GM23338 (cell line): ENCODE measurements at regions not wholly inside any gene's neighbourhood (a gene's known extent, or its start where the extent isn't known, plus 50 kb on each side); places are given as distances from the start of the nearest gene placed in this dataset.

Experiments
- ATAC-seq: fragments of 200-7000 bp; cut with Tn5 transposase; 3 replicates; pipeline ENCODE4 v1.9.1; 2020
- DNase-seq: peaks from one replicate; pipeline ENCODE4 v3.0.0-alpha.2; 2015; ENCODE audit warnings: low spot score
- H2AFZ ChIP-seq: fragments of 200-600 bp; sonication (generic); 2 replicates; pipeline ENCODE4 v1.8.0; 2016; ENCODE audit warnings: antibody characterized with exemption, mild to moderate bottlenecking, moderate library complexity
- H3F3A ChIP-seq: fragments of 200-600 bp; sonication (generic); replicated peaks from 2 replicates; pipeline ENCODE4 v1.8.0; 2017; ENCODE audit warnings: antibody characterized with exemption, mixed run types, low read depth
- H3K27ac ChIP-seq: fragments of 200-600 bp; sonication (generic); 2 replicates; pipeline ENCODE4 v1.6.1; 2016; ENCODE audit warnings: low read depth
- H3K27me3 ChIP-seq: fragments of 200-600 bp; sonication (generic); 2 replicates; pipeline ENCODE4 v1.8.0; 2016; ENCODE audit warnings: mild to moderate bottlenecking, mixed run types, moderate library complexity; ENCODE audit not compliant: insufficient read depth
- H3K36me3 ChIP-seq: fragments of 200-600 bp; sonication (generic); 2 replicates; pipeline ENCODE4 v1.8.0; 2016; ENCODE audit warnings: mild to moderate bottlenecking; ENCODE audit not compliant: insufficient read depth
- H3K4me1 ChIP-seq: fragments of 200-600 bp; sonication (generic); 2 replicates; pipeline ENCODE4 v1.8.0; 2016; ENCODE audit warnings: mild to moderate bottlenecking, moderate library complexity; ENCODE audit not compliant: insufficient read depth
- H3K4me2 ChIP-seq: fragments of 200-600 bp; sonication (generic); 2 replicates; pipeline ENCODE4 v1.7.1; 2017; ENCODE audit warnings: mixed run types
- H3K4me3 ChIP-seq: fragments of 200-600 bp; sonication (generic); 2 replicates; pipeline ENCODE4 v1.6.1; 2016; ENCODE audit warnings: mixed run types
- H3K79me2 ChIP-seq: fragments of 200-600 bp; sonication (generic); replicated peaks from 2 replicates; pipeline ENCODE4 v1.8.0; 2017; ENCODE audit warnings: mild to moderate bottlenecking; ENCODE audit not compliant: insufficient read depth
- H3K9me2 ChIP-seq: fragments of 200-600 bp; sonication (generic); 2 replicates; pipeline ENCODE4 v1.8.0; 2017; ENCODE audit not compliant: insufficient read depth
- H4K20me1 ChIP-seq: fragments of 200-600 bp; sonication (generic); replicated peaks from 2 replicates; pipeline ENCODE4 v1.8.0; 2017; ENCODE audit warnings: mild to moderate bottlenecking; ENCODE audit not compliant: insufficient read depth
- H3K27ac Mint-ChIP-seq: 2 replicates; pipeline ENCODE4 v1.8.0; 2020; ENCODE audit warnings: inconsistent platforms, mild to moderate bottlenecking, moderate library complexity, mixed read lengths
- H3K27me3 Mint-ChIP-seq: 3 replicates; pipeline ENCODE4 v1.8.0; 2022; ENCODE audit warnings: low read depth, mild to moderate bottlenecking, moderate library complexity, mixed read lengths, inconsistent platforms; ENCODE audit not compliant: insufficient read depth, poor library complexity
- H3K36me3 Mint-ChIP-seq: 3 replicates; pipeline ENCODE4 v1.8.0; 2021; ENCODE audit warnings: low read depth, mild to moderate bottlenecking, inconsistent platforms, moderate library complexity, mixed read lengths
- H3K4me1 Mint-ChIP-seq: 3 replicates; pipeline ENCODE4 v1.8.0; 2020; ENCODE audit warnings: mild to moderate bottlenecking, inconsistent platforms, mixed read lengths
- H3K4me3 Mint-ChIP-seq: 3 replicates; pipeline ENCODE4 v1.8.0; 2021; ENCODE audit warnings: moderate library complexity, mild to moderate bottlenecking, inconsistent platforms, mixed read lengths
- H3K9me3 Mint-ChIP-seq: 3 replicates; pipeline ENCODE4 v1.8.0; 2020; ENCODE audit warnings: moderate library complexity, mild to moderate bottlenecking, inconsistent platforms, mixed read lengths
- EZH2 ChIP-seq: fragments of 200-600 bp; sonication (generic); IDR thresholded peaks from one replicate; pipeline ENCODE4 v1.8.0; 2017; ENCODE audit warnings: antibody characterized with exemption, mild to moderate bottlenecking, low read depth; ENCODE audit not compliant: unreplicated experiment
- JUNB ChIP-seq: IDR thresholded peaks from one replicate; pipeline ENCODE4 v1.6.1; 2016; ENCODE audit warnings: antibody characterized with exemption; ENCODE audit not compliant: unreplicated experiment
- NANOG ChIP-seq: IDR thresholded peaks from 2 replicates; pipeline ENCODE4 v1.6.1; 2016; ENCODE audit warnings: antibody characterized with exemption, borderline replicate concordance
- POLR2AphosphoS5 ChIP-seq: IDR thresholded peaks from 2 replicates; pipeline ENCODE4 v1.6.1; 2016; ENCODE audit warnings: antibody characterized with exemption, low read depth
- STAT1 ChIP-seq: IDR thresholded peaks from one replicate; pipeline ENCODE4 v1.6.1; 2016; ENCODE audit warnings: antibody characterized with exemption; ENCODE audit not compliant: unreplicated experiment
- ZNF114 ChIP-seq: fragments of 250-450 bp; sonication (Bioruptor Pico); IDR thresholded peaks from 2 replicates; pipeline ENCODE4 v1.5.0; 2020; ENCODE audit warnings: mild to moderate bottlenecking, moderate library complexity
- ZNF331 ChIP-seq: fragments of 250-450 bp; sonication (Bioruptor Pico); IDR thresholded peaks from 2 replicates; pipeline ENCODE4 v1.5.0; 2020; ENCODE audit warnings: low read depth, mild to moderate bottlenecking, moderate library complexity
- TF ChIP-seq, protein P1 (sequence below): fragments of 250-450 bp; sonication (Bioruptor Pico); IDR thresholded peaks from 2 replicates; pipeline ENCODE4 v1.5.0; 2020; ENCODE audit warnings: mild to moderate bottlenecking, moderate library complexity
- TF ChIP-seq, protein P2 (sequence below): IDR thresholded peaks from 2 replicates; pipeline ENCODE4 v1.6.1; 2016; ENCODE audit warnings: antibody characterized with exemption

DNA sequence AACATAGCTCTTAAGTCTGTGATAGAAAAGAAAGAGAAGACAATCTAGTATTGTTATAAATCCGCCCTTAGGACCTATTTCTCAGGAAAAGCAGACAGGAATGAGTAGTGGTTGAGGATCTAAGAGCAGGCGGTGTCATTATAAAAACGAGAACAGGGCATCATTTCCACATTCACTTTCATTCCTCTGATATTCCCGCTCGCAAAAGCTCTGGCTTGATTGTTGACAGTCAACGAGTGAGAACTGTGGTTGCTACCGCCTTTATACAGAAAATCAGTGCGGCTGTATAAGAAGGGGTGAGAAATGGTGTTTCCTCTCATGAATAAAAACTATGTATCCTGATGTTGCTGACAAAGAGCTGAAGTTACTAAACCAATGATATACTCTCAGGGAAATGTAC lies 1409.6 kb upstream of the WWC1 start:
- Mint-ChIP-seq H3K27me3 (no peaks in the 10 kb centered on the region), H3K4me3 (no peak overlapping the region; the same call in 2 of the 3 replicates), H3K27ac (peak overlapping the region; percentile 98), H3K9me3 (no peaks in the 10 kb centered on the region), H3K36me3 (no peaks in the 10 kb centered on the region), H3K4me1 (peaks cover 27% of the 10 kb centered on the region)
- Histone ChIP-seq H3K79me2 (no peaks in the 10 kb centered on the region), H2AFZ (no peak overlapping the region), H3K27ac (peak overlapping the region; percentile 93), H4K20me1 (no peaks in the 10 kb centered on the region), H3K27me3 (no peaks in the 10 kb centered on the region), H3K4me2 (peak overlapping the region; percentile 55; the same call in 1 of the 2 replicates), H3F3A (no peaks in the 10 kb centered on the region), H3K4me1 (peaks cover 20% of the 10 kb centered on the region), H3K36me3 (no peaks in the 10 kb centered on the region), H3K9me2 (no peaks in the 10 kb centered on the region), H3K4me3 (no peak overlapping the region)
- DNase-seq (peak; percentile 3), ATAC-seq (no peak)
- no peak for TF ChIP-seq ZNF114 (CRISPR knock-in tag)
- no peak for TF ChIP-seq POLR2AphosphoS5
- no peak for TF ChIP-seq EZH2
- TF ChIP-seq JUNB: no peak
- TF ChIP-seq STAT1: no peak

DNA sequence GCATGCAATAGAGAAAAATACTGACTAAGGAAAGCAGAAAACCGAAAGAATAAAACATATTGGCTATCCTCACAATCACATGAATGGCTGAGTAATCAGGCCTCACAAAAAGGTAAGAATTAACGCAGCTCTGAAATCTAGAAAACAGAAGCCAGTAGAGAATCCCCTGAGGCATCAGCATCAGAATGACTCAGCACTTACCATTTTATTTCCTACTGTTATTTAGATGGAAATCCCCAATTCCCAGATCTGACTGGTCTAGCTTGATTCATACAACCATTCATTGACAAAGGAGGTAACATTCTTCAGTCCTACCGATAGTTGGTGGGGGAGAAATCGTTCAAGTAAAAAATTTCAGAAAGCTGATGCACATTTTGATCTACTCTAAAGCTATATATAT lies 1408.4 kb upstream of the WWC1 start:
- no peaks in the 10 kb centered on the region for H3F3A ChIP-seq

DNA sequence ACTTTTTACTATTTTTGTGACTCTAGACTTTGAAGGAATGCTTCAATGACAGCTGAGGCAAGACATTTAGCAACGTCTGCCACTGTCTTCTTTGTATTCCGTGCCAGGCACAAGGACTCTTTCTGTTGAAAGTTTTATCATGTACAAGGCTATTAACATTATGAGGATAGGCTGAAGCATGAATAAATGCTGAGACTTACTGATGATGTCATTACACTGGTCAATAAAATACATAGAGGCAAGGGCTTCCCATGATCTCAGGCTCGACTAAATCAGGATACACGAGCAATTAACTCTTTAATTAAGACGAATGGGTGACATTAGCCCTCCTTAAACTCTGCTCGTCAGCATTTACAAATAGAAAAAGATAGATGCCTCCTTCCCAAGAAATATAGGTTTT lies 1393.3 kb upstream of the WWC1 start:
- H3K4me2 ChIP-seq: no peak overlapping the region
- Mint-ChIP-seq H3K36me3 (no peaks in the 10 kb centered on the region), H3K27ac (no peak overlapping the region), H3K27me3 (no peaks in the 10 kb centered on the region), H3K9me3 (no peaks in the 10 kb centered on the region), H3K4me3 (no peak overlapping the region), H3K4me1 (no peaks in the 10 kb centered on the region)
- DNase-seq (no peak), ATAC-seq (no peak)
- H3K4me3 ChIP-seq: no peak overlapping the region
- no peak overlapping the region for H2AFZ ChIP-seq
- H3K27me3 ChIP-seq: no peaks in the 10 kb centered on the region
- H3K9me2 ChIP-seq: no peaks in the 10 kb centered on the region; the same call in 1 of the 2 replicates
- no peaks in the 10 kb centered on the region for H4K20me1 ChIP-seq
- no peak overlapping the region for H3K27ac ChIP-seq
- no peaks in the 10 kb centered on the region for H3K36me3 ChIP-seq
- no peaks in the 10 kb centered on the region for H3K79me2 ChIP-seq
- no peaks in the 10 kb centered on the region for H3K4me1 ChIP-seq
- no peaks in the 10 kb centered on the region for H3F3A ChIP-seq
- TF ChIP-seq NANOG (no peak), POLR2AphosphoS5 (no peak), ZNF331 (no peak), EZH2 (no peak)
- TF ChIP-seq, protein P1, sequence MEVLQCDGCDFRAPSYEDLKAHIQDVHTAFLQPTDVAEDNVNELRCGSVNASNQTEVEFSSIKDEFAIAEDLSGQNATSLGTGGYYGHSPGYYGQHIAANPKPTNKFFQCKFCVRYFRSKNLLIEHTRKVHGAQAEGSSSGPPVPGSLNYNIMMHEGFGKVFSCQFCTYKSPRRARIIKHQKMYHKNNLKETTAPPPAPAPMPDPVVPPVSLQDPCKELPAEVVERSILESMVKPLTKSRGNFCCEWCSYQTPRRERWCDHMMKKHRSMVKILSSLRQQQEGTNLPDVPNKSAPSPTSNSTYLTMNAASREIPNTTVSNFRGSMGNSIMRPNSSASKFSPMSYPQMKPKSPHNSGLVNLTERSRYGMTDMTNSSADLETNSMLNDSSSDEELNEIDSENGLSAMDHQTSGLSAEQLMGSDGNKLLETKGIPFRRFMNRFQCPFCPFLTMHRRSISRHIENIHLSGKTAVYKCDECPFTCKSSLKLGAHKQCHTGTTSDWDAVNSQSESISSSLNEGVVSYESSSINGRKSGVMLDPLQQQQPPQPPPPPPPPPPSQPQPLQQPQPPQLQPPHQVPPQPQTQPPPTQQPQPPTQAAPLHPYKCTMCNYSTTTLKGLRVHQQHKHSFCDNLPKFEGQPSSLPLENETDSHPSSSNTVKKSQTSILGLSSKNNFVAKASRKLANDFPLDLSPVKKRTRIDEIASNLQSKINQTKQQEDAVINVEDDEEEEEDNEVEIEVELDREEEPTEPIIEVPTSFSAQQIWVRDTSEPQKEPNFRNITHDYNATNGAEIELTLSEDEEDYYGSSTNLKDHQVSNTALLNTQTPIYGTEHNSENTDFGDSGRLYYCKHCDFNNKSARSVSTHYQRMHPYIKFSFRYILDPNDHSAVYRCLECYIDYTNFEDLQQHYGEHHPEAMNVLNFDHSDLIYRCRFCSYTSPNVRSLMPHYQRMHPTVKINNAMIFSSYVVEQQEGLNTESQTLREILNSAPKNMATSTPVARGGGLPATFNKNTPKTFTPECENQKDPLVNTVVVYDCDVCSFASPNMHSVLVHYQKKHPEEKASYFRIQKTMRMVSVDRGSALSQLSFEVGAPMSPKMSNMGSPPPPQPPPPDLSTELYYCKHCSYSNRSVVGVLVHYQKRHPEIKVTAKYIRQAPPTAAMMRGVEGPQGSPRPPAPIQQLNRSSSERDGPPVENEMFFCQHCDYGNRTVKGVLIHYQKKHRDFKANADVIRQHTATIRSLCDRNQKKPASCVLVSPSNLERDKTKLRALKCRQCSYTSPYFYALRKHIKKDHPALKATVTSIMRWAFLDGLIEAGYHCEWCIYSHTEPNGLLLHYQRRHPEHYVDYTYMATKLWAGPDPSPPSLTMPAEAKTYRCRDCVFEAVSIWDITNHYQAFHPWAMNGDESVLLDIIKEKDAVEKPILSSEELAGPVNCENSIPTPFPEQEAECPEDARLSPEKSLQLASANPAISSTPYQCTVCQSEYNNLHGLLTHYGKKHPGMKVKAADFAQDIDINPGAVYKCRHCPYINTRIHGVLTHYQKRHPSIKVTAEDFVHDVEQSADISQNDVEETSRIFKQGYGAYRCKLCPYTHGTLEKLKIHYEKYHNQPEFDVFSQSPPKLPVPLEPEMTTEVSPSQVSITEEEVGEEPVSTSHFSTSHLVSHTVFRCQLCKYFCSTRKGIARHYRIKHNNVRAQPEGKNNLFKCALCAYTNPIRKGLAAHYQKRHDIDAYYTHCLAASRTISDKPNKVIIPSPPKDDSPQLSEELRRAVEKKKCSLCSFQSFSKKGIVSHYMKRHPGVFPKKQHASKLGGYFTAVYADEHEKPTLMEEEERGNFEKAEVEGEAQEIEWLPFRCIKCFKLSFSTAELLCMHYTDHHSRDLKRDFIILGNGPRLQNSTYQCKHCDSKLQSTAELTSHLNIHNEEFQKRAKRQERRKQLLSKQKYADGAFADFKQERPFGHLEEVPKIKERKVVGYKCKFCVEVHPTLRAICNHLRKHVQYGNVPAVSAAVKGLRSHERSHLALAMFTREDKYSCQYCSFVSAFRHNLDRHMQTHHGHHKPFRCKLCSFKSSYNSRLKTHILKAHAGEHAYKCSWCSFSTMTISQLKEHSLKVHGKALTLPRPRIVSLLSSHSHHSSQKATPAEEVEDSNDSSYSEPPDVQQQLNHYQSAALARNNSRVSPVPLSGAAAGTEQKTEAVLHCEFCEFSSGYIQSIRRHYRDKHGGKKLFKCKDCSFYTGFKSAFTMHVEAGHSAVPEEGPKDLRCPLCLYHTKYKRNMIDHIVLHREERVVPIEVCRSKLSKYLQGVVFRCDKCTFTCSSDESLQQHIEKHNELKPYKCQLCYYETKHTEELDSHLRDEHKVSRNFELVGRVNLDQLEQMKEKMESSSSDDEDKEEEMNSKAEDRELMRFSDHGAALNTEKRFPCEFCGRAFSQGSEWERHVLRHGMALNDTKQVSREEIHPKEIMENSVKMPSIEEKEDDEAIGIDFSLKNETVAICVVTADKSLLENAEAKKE (CRISPR knock-in tag): no peak

More for the DNA sequence above, 1408.4 kb upstream of the WWC1 start:
- no peaks in the 10 kb centered on the region for H3K36me3 ChIP-seq
- Mint-ChIP-seq H3K27me3 (no peaks in the 10 kb centered on the region), H3K36me3 (no peaks in the 10 kb centered on the region), H3K27ac (peak overlapping the region; percentile 98), H3K4me3 (no peak overlapping the region; the same call in 2 of the 3 replicates), H3K4me1 (peaks cover 27% of the 10 kb centered on the region), H3K9me3 (no peaks in the 10 kb centered on the region)
- peaks cover 20% of the 10 kb centered on the region for H3K4me1 ChIP-seq
- H3K4me3 ChIP-seq: no peak overlapping the region
- ATAC-seq (peak; percentile 84), DNase-seq (peak; percentile 79)
- H3K9me2 ChIP-seq: no peaks in the 10 kb centered on the region
- H3K79me2 ChIP-seq: no peaks in the 10 kb centered on the region
- TF ChIP-seq, protein P2, sequence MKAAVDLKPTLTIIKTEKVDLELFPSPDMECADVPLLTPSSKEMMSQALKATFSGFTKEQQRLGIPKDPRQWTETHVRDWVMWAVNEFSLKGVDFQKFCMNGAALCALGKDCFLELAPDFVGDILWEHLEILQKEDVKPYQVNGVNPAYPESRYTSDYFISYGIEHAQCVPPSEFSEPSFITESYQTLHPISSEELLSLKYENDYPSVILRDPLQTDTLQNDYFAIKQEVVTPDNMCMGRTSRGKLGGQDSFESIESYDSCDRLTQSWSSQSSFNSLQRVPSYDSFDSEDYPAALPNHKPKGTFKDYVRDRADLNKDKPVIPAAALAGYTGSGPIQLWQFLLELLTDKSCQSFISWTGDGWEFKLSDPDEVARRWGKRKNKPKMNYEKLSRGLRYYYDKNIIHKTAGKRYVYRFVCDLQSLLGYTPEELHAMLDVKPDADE: no peak
- TF ChIP-seq EZH2 (no peak), NANOG (peak; percentile 39; the same call in 1 of the 2 replicates)
- H3K27ac ChIP-seq: peak overlapping the region; percentile 93
- H2AFZ ChIP-seq: no peak overlapping the region
- H3K4me2 ChIP-seq: peak overlapping the region; percentile 55
- no peaks in the 10 kb centered on the region for H3K27me3 ChIP-seq
- H4K20me1 ChIP-seq: no peaks in the 10 kb centered on the region
